Activated B cell treated with CpG ODN at 0.5 μM for 24 hours (primary cell): ENCODE measurements at regions not wholly inside any gene's neighbourhood (a gene's known extent, or its start where the extent isn't known, plus 50 kb on each side); places are given as distances from the start of the nearest gene placed in this dataset.

Experiments
- ATAC-seq: fragments of 200-7000 bp; cut with Tn5 transposase; one replicate; pipeline ENCODE4 v1.10.0; 2021; ENCODE audit warnings: low read depth, mild to moderate bottlenecking, moderate library complexity
- CTCF ChIA-PET: fragments of 350-600 bp; sonication (Branson Sonifier 250); formaldehyde crosslinking; loops from one replicate; lab custom pipeline; 2021; ENCODE audit warnings: antibody characterized with exemption; lab: Charles Lee
- POLR2A ChIA-PET: fragments of 350-600 bp; sonication (Branson Sonifier 250); formaldehyde crosslinking; loops from one replicate; lab custom pipeline; 2021; ENCODE audit warnings: antibody characterized with exemption; lab: Charles Lee
- DNase-seq: peaks from one replicate; pipeline ENCODE4 v3.0.0; 2022
- H3K27ac Mint-ChIP-seq: one replicate; pipeline ENCODE4 v1.8.0; 2020; ENCODE audit warnings: mixed read lengths
- H3K27me3 Mint-ChIP-seq: one replicate; pipeline ENCODE4 v1.8.0; 2021; ENCODE audit warnings: mixed read lengths
- H3K36me3 Mint-ChIP-seq: one replicate; pipeline ENCODE4 v1.8.0; 2021; ENCODE audit warnings: low read depth, mixed read lengths
- H3K4me1 Mint-ChIP-seq: one replicate; pipeline ENCODE4 v1.8.0; 2021; ENCODE audit warnings: mixed read lengths
- H3K4me3 Mint-ChIP-seq: one replicate; pipeline ENCODE4 v1.8.0; 2020; ENCODE audit warnings: mild to moderate bottlenecking, mixed read lengths
- H3K9me3 Mint-ChIP-seq: one replicate; pipeline ENCODE4 v1.8.0; 2020; ENCODE audit warnings: mixed read lengths
- intact Hi-C: fragments of 100-400 bp; cut with micrococcal nuclease; formaldehyde crosslinking; loops from one replicate; pipeline ENCODE4 v1.15.1; 2024
- TF ChIP-seq, protein P1 (sequence below): fragments of 200-600 bp; IDR thresholded peaks from one replicate; pipeline ENCODE4 v1.8.0; 2022; ENCODE audit warnings: antibody characterized with exemption, mild to moderate bottlenecking

DNA sequence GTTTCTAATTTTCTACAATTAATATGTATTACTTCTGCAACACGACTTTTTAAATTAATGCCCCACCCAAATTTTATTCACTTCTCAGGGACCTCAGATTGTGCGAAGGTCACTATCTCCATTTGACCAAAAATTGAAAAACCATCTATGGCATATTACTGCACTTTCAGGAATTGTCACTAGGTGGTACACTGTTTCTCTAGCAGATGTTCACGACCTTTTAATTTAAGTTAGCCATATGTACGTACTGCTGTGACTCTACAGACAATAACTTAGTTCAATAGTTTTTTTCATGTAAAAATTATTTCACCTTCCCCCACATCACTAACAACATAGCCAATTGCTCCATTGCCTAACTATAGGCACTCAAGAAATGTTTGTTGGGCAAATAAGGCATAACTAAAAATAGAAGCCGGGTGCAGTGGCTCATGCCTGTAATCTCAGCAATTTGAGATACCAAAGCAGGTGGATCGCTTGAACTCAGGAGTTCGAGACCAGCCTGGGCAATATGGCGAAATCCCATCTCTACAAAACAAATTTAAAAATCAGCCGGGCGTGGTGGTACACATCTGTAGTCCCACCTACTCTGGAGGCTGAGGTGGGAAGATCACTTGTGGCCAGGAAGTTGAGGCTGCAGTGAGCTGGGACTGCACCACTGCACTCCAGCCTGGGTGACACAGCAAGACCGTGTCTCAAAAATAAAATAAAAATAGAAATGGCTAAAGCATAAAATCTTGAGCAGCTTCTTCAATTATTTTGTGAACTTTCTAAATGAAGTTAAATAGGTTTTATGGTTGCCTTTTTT, 75.7 kb upstream of the PKN2 start:
- CTCF ChIA-PET = no interaction called here

DNA sequence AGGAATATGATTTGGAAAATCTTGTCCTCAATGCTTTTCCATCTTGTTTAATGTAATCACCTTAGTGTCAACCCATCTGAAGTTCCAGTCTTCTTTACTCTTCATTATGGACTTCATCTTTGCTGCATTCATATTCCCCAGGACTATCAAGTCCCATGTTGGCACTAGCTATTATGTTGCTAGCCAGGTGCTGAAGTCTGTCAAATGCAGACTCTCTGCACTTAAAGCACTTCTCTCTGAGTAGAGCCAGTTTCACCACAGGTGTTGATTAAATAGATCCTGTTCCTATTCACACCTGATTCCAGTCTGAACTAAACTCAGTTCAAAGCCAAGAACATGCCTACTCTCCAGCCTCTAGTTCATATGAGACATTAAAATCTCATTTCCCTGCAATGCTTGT, 75.0 kb upstream of the PKN2 start:
- ATAC-seq (no peak), DNase-seq (no peak)
- no peaks in the 10 kb centered on the region for H3K36me3 Mint-ChIP-seq
- no peaks in the 10 kb centered on the region for H3K9me3 Mint-ChIP-seq
- POLR2A ChIA-PET = no interaction called here
- H3K27ac Mint-ChIP-seq = no peak overlapping the region
- CTCF ChIA-PET = no interaction called here
- peaks cover 7% of the 10 kb centered on the region for H3K27me3 Mint-ChIP-seq
- intact Hi-C loops = no loop called here
- no peaks in the 10 kb centered on the region for H3K4me1 Mint-ChIP-seq
- TF ChIP-seq, protein P1, sequence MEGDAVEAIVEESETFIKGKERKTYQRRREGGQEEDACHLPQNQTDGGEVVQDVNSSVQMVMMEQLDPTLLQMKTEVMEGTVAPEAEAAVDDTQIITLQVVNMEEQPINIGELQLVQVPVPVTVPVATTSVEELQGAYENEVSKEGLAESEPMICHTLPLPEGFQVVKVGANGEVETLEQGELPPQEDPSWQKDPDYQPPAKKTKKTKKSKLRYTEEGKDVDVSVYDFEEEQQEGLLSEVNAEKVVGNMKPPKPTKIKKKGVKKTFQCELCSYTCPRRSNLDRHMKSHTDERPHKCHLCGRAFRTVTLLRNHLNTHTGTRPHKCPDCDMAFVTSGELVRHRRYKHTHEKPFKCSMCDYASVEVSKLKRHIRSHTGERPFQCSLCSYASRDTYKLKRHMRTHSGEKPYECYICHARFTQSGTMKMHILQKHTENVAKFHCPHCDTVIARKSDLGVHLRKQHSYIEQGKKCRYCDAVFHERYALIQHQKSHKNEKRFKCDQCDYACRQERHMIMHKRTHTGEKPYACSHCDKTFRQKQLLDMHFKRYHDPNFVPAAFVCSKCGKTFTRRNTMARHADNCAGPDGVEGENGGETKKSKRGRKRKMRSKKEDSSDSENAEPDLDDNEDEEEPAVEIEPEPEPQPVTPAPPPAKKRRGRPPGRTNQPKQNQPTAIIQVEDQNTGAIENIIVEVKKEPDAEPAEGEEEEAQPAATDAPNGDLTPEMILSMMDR = no peak
- no peak overlapping the region for H3K4me3 Mint-ChIP-seq

More for the DNA sequence above, 75.7 kb upstream of the PKN2 start:
- Mint-ChIP-seq H3K27me3 (peaks cover 5% of the 10 kb centered on the region), H3K9me3 (no peaks in the 10 kb centered on the region), H3K4me3 (no peak overlapping the region), H3K4me1 (no peaks in the 10 kb centered on the region), H3K27ac (no peak overlapping the region), H3K36me3 (no peaks in the 10 kb centered on the region)
- POLR2A ChIA-PET = no interaction called here
- intact Hi-C loops = loop anchor here (1.0 kb wide), 1 partner anchor 269 kb away; no protein-coding TSS in a partner anchor
- TF ChIP-seq, protein P1 = no peak
- ATAC-seq = peak; percentile 40
- no peak for DNase-seq

DNA sequence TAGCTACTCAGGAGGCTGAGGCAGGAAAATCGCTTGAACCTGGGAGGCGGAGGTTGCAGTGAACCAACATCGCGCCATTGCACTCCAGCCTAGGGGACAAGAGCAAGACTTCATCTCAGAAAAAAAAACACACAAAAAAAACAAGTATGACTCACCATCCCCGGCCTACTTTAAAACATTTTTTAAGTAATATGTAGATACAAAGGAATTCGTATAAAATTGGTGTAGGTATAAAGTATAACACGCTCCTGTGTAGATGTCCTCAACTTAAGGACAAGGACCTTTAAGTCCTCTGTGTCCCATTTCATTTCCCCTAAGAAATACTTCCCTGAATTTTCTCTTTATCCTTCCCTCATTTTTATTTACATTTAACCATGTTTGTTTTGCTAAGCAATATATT, 73.4 kb upstream of the PKN2 start:
- no peak overlapping the region for H3K27ac Mint-ChIP-seq
- H3K36me3 Mint-ChIP-seq = no peaks in the 10 kb centered on the region
- POLR2A ChIA-PET = no interaction called here
- peaks cover 2% of the 10 kb centered on the region for H3K9me3 Mint-ChIP-seq
- intact Hi-C loops = no loop called here
- no peak overlapping the region for H3K4me3 Mint-ChIP-seq
- peaks cover 6% of the 10 kb centered on the region for H3K27me3 Mint-ChIP-seq
- H3K4me1 Mint-ChIP-seq = no peaks in the 10 kb centered on the region
- CTCF ChIA-PET = interaction anchor here (1.6 kb wide), 1 partner anchor 266 kb away, joined by 4 read pairs; no protein-coding TSS in a partner anchor
- DNase-seq = no peak
- no peak for ATAC-seq
- TF ChIP-seq, protein P1 = no peak

DNA sequence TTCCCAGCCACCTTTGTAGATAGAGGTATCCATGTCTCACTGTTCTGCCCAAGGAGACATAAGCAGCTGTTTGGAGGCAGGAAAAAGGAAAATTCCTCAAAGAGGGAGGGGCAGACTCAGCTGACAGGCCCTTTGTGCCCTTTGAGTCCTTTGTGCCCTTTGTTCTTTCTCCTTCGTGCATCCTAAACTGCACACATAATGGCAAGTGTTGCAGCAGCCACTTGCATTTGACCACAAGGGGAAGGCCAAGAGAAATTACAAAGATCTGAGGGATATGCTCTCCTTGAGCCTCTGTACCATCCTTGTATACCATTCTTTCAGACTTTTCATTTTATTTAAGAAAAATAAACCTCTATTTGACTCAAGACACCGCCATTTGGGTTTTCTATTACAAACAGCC, 71.8 kb upstream of the PKN2 start:
- TF ChIP-seq, protein P1 = no peak
- no peak for ATAC-seq
- POLR2A ChIA-PET = no interaction called here
- DNase-seq = no peak
- no peak overlapping the region for H3K4me3 Mint-ChIP-seq
- intact Hi-C loops = no loop called here
- H3K9me3 Mint-ChIP-seq = peaks cover 5% of the 10 kb centered on the region
- no peaks in the 10 kb centered on the region for H3K36me3 Mint-ChIP-seq
- CTCF ChIA-PET = interaction anchor here (1.6 kb wide), 1 partner anchor 264 kb away, joined by 4 read pairs; no protein-coding TSS in a partner anchor
- peaks cover 6% of the 10 kb centered on the region for H3K27me3 Mint-ChIP-seq
- no peaks in the 10 kb centered on the region for H3K4me1 Mint-ChIP-seq
- no peak overlapping the region for H3K27ac Mint-ChIP-seq

DNA sequence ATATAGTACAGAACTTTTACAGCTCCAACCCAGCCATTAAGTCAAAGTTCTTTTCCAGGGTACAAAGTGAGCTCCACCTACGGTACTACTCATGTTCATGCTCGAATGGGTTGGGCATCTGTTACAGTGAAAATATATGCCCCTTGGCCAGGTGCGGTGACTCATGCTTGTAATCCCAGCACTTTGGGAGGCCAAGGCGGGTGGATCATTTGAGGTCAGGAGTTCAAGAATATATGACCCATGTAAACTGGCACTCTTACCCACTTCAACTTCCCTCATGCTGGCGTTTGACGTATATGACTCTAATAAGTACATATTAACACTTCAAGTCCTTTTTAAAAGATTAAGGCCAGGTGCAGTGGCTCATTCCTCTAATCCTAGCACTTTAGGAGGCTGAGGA, 71.3 kb upstream of the PKN2 start:
- CTCF ChIA-PET = no interaction called here
- Mint-ChIP-seq H3K9me3 (peaks cover 7% of the 10 kb centered on the region), H3K4me3 (no peak overlapping the region), H3K36me3 (no peaks in the 10 kb centered on the region), H3K27me3 (peaks cover 6% of the 10 kb centered on the region), H3K27ac (no peak overlapping the region), H3K4me1 (no peaks in the 10 kb centered on the region)
- intact Hi-C loops = no loop called here
- TF ChIP-seq, protein P1 = no peak
- no peak for DNase-seq
- ATAC-seq = no peak
- POLR2A ChIA-PET = no interaction called here
